Hematopoietic multipotent progenitor cell treated with erythropoietin and hydrocortisone succinate and interleukin-3 and kit ligand, for 17 days (in vitro differentiated cells): ENCODE measurements at regions not wholly inside any gene's neighbourhood (a gene's known extent, or its start where the extent isn't known, plus 50 kb on each side); places are given as distances from the start of the nearest gene placed in this dataset.
"Not testable (repeated sequence)": the region's sequence is repeated elsewhere in the genome, so short reads cannot be mapped to it uniquely, and the experiment has no call there.

Experiments
- DNase-seq: peaks from one replicate; pipeline ENCODE4 v3.0.0-alpha.2; 2015; ENCODE audit warnings: low spot score

DNA sequence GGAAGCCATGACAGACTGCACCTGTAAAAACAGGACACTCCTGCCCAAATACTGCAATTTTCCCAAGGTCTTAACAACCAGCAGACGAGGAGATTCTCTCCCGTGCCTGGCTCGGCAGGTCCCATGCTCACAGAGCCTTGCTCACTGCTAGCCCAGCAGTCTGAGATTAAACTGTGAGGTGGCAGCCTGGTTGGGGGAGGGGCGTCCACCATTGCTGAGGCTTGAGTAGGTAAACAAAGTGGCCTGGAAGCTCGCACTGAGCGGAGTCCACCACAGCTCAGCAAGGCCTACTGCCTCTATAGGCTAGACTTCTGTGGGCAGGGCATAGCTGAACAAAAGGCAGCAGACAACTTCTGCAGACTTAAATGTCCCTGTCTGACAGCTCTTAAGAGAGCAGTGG is 80.3 kb downstream of the ANXA5 start:
- not testable (repeated sequence) for DNase-seq

DNA sequence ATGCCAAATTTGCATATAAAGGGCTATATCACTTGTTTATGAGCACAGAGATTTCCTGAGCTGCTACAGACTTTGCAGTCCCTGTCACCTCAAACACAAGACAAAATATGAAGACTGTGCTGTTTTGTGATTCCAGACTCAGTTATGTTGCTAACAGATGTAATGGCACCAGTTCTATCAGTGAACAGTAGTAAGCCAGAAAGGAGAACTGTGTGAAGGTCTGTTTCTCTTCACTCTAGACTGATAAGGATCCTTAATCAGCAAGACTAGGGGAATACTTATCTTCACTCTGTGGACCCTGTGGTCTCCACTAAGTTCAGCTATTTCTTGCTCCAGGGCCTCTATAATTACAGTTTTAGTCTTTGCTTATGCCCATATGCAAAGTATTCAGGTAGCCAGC is 82.7 kb downstream of the ANXA5 start:
- DNase-seq, result no peak

DNA sequence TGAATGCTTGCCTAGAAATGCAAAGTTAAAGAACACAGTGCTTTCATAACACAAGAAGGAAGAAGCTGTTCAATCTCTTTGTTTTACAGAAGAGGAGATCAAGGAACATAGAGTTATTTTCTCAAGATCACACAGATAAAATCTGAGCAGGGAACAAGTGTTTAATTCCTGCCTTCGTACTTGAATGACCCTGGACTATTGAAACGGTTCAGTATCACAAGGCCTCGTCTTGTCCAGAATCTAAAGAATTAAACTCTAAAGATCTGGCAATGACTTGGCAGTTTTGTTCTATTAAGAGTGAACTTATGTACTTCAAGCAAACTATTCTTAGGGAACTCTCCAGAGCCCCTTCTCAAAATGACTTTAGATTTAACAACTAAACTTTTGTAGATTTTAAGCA is 97.7 kb downstream of the ANXA5 start:
- DNase-seq, result no peak

DNA sequence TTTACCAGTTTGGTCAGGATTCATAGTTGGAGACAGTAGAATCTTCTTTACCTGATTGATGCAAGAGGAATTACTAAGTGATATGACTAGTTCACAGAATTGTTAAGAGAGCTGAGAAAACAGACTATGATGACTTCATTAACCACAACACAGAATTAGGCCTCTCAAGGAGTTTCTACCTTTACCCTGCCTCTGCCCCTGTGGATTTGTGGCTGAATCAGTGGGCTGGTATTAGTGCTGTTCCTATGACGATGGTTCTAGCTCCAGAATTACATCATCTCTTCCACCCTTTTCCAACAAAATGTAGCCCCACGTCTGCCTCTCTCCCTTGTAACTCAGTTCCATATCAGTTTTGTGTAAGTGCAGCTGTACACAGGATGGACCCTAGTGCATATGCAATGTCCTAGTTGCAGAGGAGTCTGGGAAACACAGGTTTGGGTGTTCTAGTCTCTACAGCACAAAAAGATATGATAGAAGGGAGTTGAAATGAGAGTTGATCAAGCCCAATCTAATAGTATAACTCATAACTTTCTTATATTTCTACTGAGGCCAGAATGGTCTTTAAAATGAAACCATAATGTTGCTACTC is 99.3 kb downstream of the ANXA5 start:
- DNase-seq, result no peak

DNA sequence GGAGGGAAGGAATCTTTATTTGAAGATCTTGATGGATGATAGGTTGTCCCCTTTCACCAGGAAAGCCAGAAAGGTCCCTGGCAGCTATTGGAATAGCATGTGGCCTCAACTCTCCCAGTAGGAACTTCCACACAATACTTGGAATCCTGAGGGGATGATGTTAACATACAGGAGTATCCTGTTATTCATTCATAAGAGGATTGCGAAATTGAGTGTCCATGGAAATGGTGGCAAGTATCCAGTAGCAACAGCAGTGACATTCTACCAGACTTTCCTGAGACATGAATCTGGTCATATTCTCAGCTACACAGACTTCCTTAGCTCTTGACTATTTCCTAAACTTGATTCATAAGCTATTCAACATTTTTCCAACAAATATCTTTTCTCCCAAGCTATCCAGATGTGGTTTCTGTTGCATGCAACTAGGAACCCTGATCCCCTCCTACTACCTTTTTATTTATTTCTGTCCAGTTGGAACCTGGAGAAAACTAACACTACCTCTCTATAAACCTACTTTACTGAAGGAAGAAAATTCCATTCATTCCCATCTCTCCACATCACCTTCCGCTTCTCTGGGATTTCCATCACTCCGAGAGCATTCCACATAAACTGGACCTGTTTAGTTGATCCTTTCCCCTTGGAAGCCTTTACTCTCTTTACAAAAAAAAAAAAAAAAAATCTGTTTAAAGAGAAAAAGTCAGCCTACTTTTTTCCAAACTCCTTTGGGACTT is 101.8 kb downstream of the ANXA5 start:
- no peak for DNase-seq

DNA sequence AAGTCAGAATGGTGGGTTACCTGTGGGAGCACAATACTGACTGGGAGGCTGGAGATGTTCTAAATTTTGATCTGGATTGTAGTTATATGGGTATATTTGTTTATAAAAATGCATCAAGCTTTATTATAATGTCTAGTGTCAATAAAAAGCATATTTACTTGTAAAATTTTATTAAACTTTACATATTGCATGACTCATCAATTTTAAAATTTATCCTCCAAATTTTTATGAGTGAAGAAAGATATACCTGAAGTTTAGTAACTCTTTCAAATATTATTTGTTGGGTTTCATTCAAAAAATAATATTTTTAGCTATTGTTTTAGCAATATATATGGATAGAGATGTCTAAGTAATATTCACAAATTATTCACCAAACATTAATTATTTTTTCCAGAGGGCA is 103.0 kb downstream of the ANXA5 start:
- DNase-seq, result no peak

DNA sequence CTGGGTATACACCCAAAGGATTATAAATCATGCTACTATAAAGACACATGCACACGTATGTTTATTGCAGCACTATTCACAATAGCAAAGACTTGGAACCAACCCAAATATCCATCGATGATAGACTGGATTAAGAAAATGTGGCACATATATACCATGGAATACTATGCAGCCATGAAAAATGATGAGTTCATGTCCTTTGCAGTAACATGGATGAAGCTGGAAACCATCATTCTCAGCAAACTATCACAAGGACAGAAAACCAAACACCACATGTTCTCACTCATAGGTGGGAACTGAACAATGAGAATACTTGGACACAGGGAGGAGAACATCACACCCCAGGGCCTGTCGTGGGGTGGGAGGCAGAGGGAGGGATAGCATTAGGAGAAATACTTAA is 104.5 kb downstream of the ANXA5 start:
- not testable (repeated sequence) for DNase-seq

DNA sequence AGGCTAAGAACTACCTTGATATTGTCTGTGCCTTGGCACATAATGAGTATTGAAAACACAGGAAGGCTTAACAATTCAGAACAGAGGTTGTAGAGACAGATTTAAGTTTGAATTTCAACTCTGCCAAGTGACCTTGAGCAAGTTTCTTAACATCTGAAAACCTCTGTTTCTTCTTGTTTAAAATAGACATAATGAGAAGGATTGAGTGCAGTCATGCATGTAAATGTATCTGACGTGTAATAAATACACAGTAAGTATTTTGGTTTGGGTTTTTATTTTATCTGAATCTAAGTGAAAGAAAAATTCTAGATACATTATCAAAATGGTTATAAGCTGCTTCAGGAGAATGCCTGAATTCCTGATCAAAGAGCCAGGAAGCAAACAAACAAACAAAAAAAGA is 111.9 kb downstream of the ANXA5 start:
- no peak for DNase-seq

DNA sequence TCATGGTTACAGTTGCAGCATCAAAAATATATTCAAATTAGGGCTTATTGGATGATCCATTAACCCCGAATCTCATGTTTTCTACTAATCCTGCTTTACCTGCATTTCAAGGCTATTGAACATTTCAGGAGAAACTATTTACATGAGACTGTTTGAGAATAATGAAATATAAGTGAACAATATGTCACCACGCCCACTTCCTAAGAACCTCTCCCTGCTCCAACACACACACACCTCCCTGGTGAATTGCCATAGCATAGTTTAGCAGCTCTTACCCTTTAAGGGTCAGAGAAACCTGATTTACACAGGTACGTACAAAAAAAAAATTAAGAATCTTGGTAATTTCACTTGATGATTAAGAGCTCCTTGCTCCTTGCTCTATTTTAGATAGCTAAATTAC is 113.4 kb downstream of the ANXA5 start:
- DNase-seq, result no peak

DNA sequence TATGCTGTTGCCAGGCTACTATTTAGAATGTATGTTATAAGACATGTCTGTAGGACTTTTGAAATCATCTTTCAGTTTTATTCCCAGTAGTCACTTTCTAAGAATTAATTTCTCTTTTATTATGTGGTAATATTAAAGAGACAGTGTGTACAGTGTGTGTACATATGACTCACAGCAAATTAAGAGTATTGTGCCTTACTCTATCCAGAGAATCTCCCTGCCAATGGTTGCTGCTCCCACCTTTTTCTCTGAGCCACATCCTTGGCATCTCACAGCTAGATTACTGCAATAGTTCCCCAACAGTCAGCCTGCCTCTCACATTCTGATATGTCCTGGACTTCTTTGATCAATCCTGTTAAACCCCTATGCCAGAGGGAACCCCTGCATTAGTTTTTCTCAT is 114.5 kb downstream of the ANXA5 start:
- DNase-seq, result no peak

DNA sequence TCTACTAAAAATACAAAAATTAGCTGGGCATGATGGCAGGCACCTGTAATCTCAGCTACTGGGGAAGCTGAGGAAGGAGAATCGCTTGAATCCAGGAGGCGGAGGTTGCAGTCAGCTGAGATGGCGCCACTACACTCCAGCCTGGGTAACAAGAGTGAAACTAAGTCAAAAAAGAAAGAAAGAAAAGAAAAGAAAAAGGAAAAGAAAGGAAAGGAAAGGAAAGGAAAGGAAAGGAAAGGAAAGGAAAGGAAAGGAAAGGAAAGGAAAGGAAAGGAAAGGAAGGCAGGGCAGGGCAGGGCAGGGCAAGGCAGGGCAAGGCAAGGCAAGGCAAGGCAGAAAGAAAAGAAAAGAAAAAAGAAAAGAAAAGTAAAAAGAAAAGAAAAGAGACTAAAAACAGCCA is 121.4 kb downstream of the ANXA5 start:
- DNase-seq, result not testable (repeated sequence)

DNA sequence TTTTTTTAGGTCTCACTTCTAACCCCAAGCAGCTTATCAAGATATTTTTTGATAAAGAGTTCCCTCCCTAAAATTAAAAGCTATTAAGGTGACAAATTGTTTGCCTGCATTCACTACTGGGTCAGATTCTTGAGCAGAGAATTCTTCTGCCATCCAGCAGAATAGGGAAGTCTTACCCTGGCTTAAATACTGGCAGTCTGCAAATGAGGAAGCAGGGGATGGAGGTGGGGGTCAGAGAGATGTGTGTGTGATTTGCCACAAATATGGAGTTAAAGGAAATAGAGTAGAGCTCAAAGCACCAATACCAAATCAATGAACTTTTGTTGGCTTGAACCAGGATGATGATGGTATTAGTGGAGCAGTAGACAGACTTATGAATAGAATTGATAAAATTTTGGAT is 122.2 kb downstream of the ANXA5 start:
- DNase-seq, result no peak

DNA sequence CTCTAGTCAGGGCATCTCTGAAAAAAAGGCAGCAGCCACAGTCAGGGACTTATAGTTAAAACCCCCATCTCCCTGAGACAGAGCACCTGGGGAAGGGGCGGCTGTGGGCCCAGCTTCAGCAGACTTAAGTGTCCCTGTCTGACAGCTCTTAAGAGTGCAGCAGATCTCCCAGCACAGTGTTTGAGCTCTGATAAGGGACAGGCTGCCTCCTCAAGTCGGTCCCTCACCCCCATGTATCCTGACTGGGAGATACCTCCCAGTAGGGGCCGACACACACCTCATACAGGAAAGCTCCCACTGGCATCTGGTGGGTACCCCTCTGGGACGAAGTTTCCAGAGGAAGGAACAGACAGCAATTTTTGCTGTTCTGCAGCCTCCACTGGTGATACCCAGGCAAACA is 129.0 kb downstream of the ANXA5 start:
- no peak for DNase-seq

DNA sequence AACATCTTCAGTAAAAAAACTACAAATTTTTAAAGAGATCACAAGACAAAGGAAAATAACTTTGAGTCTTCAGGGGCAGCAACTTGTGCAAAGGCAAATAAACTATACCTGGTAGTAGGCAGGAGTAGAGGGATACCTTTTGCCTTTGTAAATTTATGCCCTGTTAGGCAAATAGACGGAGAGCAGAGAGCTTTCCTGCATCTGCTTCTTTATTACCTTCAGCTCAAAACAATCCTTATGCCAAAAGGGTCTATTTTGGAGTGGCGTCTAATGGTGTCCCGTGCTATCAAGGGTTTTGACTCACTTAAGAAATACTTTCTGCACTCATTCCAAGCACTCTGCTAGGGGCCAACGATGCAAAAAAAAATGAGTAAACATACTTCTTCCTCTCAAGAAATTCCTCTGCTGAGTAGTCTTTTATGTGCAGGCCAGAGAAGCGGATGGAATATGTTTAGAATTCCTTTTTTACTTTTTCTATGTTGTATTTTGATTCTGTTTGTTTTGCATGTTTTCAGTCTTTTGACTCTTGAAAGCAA is 131.9 kb downstream of the ANXA5 start:
- no peak for DNase-seq

DNA sequence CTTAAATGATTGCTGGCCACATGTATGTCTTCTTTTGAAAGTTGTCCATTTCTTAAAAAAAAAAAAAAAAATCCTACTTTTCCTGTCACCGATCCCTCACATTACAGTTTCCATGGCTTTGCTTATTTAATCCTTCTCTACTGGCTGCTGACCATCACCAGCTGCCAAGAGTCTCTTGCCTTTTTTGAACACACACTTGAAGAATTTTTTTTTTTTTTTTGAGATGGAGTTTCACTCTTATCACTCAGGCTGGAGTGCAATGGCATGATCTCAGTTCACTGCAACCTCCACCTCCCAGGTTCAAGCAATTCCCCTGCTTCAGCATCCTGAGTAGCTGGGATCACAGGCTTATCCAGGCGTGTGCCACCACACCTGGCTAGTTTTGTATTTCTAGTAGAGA is 134.0 kb downstream of the ANXA5 start:
- DNase-seq, result no peak

DNA sequence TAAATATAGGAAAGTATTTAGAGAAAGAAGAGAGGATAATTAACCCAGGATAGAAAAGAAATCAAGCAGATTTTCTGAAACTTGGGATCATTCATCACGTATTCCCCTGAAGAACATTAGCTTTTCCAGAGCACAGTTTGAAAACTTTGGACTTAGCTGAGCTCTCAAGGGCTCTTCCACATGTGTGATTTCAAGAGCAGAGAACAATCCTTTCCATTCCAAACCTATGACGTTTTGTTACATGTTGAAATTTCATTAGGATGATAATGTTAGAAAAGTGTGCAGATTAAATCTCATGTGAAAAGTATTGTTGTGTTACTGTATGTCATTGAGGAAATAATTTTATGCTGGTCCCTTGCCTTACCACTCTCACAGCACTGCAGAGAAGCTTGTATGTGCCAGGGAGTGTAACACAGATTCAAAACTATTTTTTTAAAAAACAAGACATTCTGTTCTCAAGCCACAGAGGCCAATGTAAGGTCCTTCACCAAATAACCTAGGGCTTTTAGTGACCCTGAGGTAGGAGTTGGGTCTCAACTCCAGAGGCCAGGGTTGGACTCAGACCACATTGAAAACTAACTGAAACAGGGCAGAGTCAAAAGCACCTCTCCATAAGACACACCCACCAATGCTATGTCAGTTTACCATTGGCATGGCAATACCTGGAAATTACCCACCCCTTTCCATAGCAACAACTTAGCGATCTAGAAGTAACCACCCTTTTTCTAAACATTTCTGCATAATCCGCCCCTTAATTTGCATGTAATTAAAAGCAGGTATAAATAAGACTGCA is 141.3 kb downstream of the ANXA5 start:
- no peak for DNase-seq

DNA sequence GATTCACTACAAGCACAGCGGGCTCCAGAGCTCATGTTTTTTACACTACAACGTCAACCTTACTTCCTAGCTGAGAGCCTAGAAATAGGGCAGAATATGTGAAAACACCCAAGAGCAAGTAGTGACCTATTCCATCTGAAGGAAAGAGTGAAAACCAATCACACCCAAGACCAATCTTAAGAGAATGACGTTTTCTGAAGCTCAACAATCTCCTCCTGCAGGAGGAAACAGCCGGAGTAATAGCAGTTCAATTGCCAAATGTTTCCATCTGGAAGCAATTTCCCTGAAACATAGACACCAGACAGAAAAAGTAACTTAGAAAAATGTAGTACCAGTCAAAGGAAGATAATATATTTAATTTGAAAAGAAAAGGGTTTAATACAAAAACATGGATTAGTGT is 142.4 kb downstream of the ANXA5 start:
- no peak for DNase-seq

DNA sequence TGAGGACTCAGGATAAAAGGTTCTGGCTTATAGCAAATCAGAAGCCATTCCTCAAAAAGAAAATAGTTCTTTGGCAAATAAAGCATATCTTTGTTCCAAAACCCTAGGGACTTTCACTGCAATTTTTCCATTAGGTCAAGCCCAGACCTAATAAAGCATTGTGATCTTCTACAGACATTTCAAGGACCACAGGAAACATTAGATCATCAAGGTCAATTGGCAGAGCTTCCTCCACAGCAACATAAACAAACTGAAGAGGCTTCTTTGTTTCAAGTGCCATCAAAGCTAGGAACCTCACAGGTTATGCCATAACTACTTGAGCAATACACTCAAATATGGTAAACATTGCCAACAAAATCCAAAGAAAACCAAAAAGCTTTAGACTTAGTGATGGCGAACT is 144.9 kb downstream of the ANXA5 start:
- no peak for DNase-seq

DNA sequence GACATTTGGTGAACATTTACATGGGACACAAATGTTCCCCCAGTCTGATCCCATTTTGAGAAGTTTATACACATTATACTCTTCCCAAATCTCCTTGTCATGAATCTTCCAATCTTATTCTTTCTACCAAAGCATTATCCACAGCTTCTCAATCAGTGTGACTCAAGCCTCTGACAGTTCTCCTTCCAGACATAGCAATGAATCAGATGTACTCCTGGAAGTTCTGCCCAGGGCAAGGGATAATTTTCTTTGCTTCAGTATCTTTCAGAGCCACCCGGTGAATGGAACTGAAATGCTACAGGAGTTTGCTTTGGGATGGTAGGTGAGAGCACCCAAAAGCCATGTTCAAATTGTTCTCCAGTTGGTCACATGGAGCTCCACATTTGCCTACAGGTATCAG is 145.5 kb downstream of the ANXA5 start:
- DNase-seq, result no peak

DNA sequence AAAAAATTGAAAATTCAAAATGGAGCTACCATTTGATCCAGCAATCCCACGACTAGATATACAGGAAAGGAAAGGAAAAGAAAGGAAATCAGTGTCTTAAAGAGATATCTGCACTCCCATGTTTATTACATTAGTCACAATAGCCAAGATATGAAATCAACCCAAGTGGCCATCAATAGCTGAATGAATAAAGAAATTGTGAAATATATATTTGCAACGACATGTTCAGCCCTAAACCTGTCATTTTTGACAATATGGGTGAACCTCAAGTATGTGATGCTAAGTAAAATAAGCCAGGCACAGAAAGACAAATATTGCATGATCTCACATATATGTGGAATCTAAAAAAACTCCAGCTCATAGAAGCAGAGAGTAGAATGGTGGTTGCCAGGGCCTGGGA is 155.1 kb downstream of the ANXA5 start:
- no peak for DNase-seq

DNA sequence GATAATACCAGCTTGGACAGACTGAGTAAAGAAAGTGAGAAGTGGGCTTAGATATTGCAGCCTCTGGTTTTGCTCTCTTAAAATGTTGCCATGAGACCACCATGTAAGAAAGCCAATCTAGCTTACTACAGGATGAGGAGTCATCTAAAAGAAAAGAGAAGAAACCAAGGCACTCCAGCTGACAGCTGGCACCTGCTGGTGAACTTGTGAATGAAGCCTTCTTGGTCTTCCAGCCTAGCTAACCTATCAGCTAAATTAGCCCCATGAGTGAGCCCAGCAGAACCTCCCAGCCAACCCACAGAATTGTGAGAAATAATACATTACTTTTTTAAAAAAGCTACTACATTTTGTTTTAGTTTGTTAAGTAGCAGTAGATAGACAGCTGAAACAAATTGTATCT is 154.5 kb upstream of the QRFPR start:
- no peak for DNase-seq

DNA sequence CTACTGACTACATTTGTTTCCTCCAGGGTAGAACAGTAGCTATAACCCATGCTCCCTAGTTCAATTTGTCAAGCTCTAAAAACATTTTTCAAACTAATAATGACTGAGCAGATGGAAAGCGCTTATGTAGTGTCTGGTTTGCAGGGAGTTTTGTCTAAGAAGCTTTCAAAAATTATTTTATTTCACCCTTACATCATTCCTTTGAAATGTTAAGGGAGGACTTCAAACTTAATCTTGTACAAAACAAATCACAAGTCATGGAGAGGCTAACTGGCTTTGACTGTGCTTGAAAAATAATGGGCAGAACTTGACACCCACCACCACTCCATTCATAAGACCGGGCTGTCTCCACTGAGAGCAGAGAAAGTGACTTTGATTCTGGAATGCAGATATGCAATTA is 153.4 kb upstream of the QRFPR start:
- DNase-seq, result no peak

DNA sequence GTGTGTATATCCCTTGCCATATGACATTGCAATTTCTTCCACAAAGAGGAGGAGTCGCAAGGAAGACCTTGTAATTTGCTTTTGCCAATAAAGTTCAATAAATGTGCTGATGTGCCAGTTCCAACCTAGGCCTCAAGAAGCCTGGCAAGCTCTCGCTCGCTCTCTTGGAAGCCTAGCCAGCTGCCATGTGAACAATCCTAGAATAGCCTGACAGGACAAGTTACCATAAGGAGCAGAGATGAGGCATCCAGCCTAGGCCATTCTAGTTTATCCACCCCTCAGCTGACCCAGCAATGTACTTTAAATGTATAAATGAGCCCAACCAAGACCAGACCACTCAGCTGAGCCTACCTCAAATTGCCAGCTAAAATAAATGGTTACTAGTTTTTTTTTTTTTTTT is 145.7 kb upstream of the QRFPR start:
- no peak for DNase-seq
